GM12878 (cell line): ENCODE measurements at regions not wholly inside any gene's neighbourhood (a gene's known extent, or its start where the extent isn't known, plus 50 kb on each side); places are given as distances from the start of the nearest gene placed in this dataset.

Source experiments
- YY1 ChIP-seq: IDR thresholded peaks from 2 replicates; pipeline ENCODE4 v1.6.1; 2011; ENCODE audit warnings: low read depth, mild to moderate bottlenecking, low read length
- TF ChIP-seq, protein P1 (sequence below): IDR thresholded peaks from 2 replicates; pipeline ENCODE4 v1.6.1; 2012; ENCODE audit warnings: mild to moderate bottlenecking, low read depth, low read length
- TF ChIP-seq, protein P2 (sequence below): IDR thresholded peaks from 2 replicates; pipeline ENCODE4 v1.6.1; 2012; ENCODE audit warnings: low read length, inconsistent platforms

GRCh38 chr6:112409311-112409710 is 62.2 kb downstream of the RFPL4B start:
- TF ChIP-seq, protein P1, sequence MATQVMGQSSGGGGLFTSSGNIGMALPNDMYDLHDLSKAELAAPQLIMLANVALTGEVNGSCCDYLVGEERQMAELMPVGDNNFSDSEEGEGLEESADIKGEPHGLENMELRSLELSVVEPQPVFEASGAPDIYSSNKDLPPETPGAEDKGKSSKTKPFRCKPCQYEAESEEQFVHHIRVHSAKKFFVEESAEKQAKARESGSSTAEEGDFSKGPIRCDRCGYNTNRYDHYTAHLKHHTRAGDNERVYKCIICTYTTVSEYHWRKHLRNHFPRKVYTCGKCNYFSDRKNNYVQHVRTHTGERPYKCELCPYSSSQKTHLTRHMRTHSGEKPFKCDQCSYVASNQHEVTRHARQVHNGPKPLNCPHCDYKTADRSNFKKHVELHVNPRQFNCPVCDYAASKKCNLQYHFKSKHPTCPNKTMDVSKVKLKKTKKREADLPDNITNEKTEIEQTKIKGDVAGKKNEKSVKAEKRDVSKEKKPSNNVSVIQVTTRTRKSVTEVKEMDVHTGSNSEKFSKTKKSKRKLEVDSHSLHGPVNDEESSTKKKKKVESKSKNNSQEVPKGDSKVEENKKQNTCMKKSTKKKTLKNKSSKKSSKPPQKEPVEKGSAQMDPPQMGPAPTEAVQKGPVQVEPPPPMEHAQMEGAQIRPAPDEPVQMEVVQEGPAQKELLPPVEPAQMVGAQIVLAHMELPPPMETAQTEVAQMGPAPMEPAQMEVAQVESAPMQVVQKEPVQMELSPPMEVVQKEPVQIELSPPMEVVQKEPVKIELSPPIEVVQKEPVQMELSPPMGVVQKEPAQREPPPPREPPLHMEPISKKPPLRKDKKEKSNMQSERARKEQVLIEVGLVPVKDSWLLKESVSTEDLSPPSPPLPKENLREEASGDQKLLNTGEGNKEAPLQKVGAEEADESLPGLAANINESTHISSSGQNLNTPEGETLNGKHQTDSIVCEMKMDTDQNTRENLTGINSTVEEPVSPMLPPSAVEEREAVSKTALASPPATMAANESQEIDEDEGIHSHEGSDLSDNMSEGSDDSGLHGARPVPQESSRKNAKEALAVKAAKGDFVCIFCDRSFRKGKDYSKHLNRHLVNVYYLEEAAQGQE = no peak
- TF ChIP-seq YY1 = no peak
- TF ChIP-seq, protein P2, sequence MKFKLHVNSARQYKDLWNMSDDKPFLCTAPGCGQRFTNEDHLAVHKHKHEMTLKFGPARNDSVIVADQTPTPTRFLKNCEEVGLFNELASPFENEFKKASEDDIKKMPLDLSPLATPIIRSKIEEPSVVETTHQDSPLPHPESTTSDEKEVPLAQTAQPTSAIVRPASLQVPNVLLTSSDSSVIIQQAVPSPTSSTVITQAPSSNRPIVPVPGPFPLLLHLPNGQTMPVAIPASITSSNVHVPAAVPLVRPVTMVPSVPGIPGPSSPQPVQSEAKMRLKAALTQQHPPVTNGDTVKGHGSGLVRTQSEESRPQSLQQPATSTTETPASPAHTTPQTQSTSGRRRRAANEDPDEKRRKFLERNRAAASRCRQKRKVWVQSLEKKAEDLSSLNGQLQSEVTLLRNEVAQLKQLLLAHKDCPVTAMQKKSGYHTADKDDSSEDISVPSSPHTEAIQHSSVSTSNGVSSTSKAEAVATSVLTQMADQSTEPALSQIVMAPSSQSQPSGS = no peak
